Activated B cell treated with CpG ODN at 0.5 μM for 24 hours (primary cell): ENCODE measurements at regions not wholly inside any gene's neighbourhood (a gene's known extent, or its start where the extent isn't known, plus 50 kb on each side); places are given as distances from the start of the nearest gene placed in this dataset.

ENCODE experiments used
- ATAC-seq: fragments of 200-7000 bp; cut with Tn5 transposase; one replicate; pipeline ENCODE4 v1.10.0; 2021; ENCODE audit warnings: low read depth, mild to moderate bottlenecking, moderate library complexity
- CTCF ChIA-PET: fragments of 350-600 bp; sonication (Branson Sonifier 250); formaldehyde crosslinking; loops from one replicate; lab custom pipeline; 2021; ENCODE audit warnings: antibody characterized with exemption; lab: Charles Lee
- POLR2A ChIA-PET: fragments of 350-600 bp; sonication (Branson Sonifier 250); formaldehyde crosslinking; loops from one replicate; lab custom pipeline; 2021; ENCODE audit warnings: antibody characterized with exemption; lab: Charles Lee
- DNase-seq: peaks from one replicate; pipeline ENCODE4 v3.0.0; 2022
- H3K27ac Mint-ChIP-seq: one replicate; pipeline ENCODE4 v1.8.0; 2020; ENCODE audit warnings: mixed read lengths
- H3K27me3 Mint-ChIP-seq: one replicate; pipeline ENCODE4 v1.8.0; 2021; ENCODE audit warnings: mixed read lengths
- H3K36me3 Mint-ChIP-seq: one replicate; pipeline ENCODE4 v1.8.0; 2021; ENCODE audit warnings: low read depth, mixed read lengths
- H3K4me1 Mint-ChIP-seq: one replicate; pipeline ENCODE4 v1.8.0; 2021; ENCODE audit warnings: mixed read lengths
- H3K4me3 Mint-ChIP-seq: one replicate; pipeline ENCODE4 v1.8.0; 2020; ENCODE audit warnings: mild to moderate bottlenecking, mixed read lengths
- H3K9me3 Mint-ChIP-seq: one replicate; pipeline ENCODE4 v1.8.0; 2020; ENCODE audit warnings: mixed read lengths
- intact Hi-C: fragments of 100-400 bp; cut with micrococcal nuclease; formaldehyde crosslinking; loops from one replicate; pipeline ENCODE4 v1.15.1; 2024
- TF ChIP-seq, protein P1 (sequence below): fragments of 200-600 bp; IDR thresholded peaks from one replicate; pipeline ENCODE4 v1.8.0; 2022; ENCODE audit warnings: antibody characterized with exemption, mild to moderate bottlenecking

DNA sequence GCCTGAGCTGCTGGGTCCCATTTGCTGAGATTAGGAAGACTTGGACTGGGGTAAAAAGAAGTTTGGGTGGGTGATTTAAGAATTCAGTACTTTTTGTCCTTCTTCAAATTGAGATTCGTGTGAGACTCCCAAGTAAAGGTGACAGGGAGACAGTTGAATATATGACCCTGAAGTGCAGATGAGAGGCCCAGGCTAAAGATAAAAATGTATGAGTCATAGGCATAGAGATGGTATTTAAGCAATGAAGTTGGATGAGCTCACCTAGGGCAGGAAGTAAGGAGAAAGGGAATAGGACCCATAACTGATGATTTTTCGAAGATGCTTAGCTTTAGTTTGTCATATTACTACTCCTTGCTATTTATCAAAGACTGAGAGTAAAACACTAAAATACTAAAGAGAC, 255.9 kb upstream of the ADRA1B start:
- DNase-seq (no peak), ATAC-seq (no peak)
- no peaks in the 10 kb centered on the region for H3K9me3 Mint-ChIP-seq
- intact Hi-C loops, result no loop called here
- TF ChIP-seq, protein P1, sequence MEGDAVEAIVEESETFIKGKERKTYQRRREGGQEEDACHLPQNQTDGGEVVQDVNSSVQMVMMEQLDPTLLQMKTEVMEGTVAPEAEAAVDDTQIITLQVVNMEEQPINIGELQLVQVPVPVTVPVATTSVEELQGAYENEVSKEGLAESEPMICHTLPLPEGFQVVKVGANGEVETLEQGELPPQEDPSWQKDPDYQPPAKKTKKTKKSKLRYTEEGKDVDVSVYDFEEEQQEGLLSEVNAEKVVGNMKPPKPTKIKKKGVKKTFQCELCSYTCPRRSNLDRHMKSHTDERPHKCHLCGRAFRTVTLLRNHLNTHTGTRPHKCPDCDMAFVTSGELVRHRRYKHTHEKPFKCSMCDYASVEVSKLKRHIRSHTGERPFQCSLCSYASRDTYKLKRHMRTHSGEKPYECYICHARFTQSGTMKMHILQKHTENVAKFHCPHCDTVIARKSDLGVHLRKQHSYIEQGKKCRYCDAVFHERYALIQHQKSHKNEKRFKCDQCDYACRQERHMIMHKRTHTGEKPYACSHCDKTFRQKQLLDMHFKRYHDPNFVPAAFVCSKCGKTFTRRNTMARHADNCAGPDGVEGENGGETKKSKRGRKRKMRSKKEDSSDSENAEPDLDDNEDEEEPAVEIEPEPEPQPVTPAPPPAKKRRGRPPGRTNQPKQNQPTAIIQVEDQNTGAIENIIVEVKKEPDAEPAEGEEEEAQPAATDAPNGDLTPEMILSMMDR, result no peak
- ChIA-PET POLR2A (no interaction called here), CTCF (no interaction called here)
- no peaks in the 10 kb centered on the region for H3K27me3 Mint-ChIP-seq
- H3K36me3 Mint-ChIP-seq, result no peaks in the 10 kb centered on the region
- no peaks in the 10 kb centered on the region for H3K4me1 Mint-ChIP-seq
- no peak overlapping the region for H3K4me3 Mint-ChIP-seq
- no peak overlapping the region for H3K27ac Mint-ChIP-seq

GRCh38 chr5:159663986-159664385, 252.3 kb upstream of the ADRA1B start:
- ATAC-seq, result no peak
- ChIA-PET POLR2A (no interaction called here), CTCF (no interaction called here)
- no peak for DNase-seq
- H3K27ac Mint-ChIP-seq, result no peak overlapping the region
- TF ChIP-seq, protein P1, result no peak
- no peaks in the 10 kb centered on the region for H3K9me3 Mint-ChIP-seq
- intact Hi-C loops, result no loop called here
- H3K36me3 Mint-ChIP-seq, result no peaks in the 10 kb centered on the region
- H3K27me3 Mint-ChIP-seq, result no peaks in the 10 kb centered on the region
- no peaks in the 10 kb centered on the region for H3K4me1 Mint-ChIP-seq
- H3K4me3 Mint-ChIP-seq, result no peak overlapping the region

- Mint-ChIP-seq H3K27ac (no peak overlapping the region), H3K9me3 (peaks cover 5% of the 10 kb centered on the region), H3K4me1 (no peaks in the 10 kb centered on the region), H3K36me3 (no peaks in the 10 kb centered on the region), H3K4me3 (no peak overlapping the region), H3K27me3 (no peaks in the 10 kb centered on the region)
- ChIA-PET CTCF (no interaction called here), POLR2A (no interaction called here)
- no peak for DNase-seq
- no peak for ATAC-seq
- intact Hi-C loops, result no loop called here
- TF ChIP-seq, protein P1, result no peak
These were observed 249.0 kb upstream of the ADRA1B start for GRCh38 chr5:159667286-159667685.

DNA sequence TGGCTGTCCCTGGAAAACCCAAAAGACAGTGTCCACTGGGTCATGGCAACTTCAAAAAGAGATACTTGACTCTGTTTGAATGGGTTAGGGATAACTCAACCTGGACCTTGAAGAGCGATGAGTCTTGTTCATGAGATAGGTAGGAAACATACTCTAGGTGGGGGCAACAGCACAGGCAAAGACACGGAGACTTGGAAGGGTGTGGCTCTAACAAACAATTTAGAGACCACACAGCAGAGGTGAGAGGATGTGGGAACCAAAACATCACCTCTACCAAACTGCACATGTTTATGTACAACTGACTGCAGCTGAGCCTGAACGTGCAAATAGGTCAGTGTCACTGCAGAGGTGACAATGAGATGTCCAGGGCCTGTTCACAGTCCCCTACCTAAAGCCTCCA, 247.7 kb upstream of the ADRA1B start:
- Mint-ChIP-seq H3K4me3 (no peak overlapping the region), H3K27me3 (no peaks in the 10 kb centered on the region), H3K36me3 (no peaks in the 10 kb centered on the region), H3K9me3 (peaks cover 6% of the 10 kb centered on the region), H3K4me1 (no peaks in the 10 kb centered on the region), H3K27ac (no peak overlapping the region)
- no peak for DNase-seq
- intact Hi-C loops, result no loop called here
- ATAC-seq, result no peak
- CTCF ChIA-PET, result no interaction called here
- POLR2A ChIA-PET, result no interaction called here
- TF ChIP-seq, protein P1, result no peak

- ChIA-PET POLR2A (no interaction called here), CTCF (no interaction called here)
- H3K9me3 Mint-ChIP-seq, result peaks cover 7% of the 10 kb centered on the region
- no peak for DNase-seq
- no peaks in the 10 kb centered on the region for H3K36me3 Mint-ChIP-seq
- H3K4me1 Mint-ChIP-seq, result no peaks in the 10 kb centered on the region
- ATAC-seq, result no peak
- TF ChIP-seq, protein P1, result no peak
- no peak overlapping the region for H3K27ac Mint-ChIP-seq
- H3K4me3 Mint-ChIP-seq, result no peak overlapping the region
- H3K27me3 Mint-ChIP-seq, result no peaks in the 10 kb centered on the region
- intact Hi-C loops, result no loop called here
These were observed 246.7 kb upstream of the ADRA1B start for GRCh38 chr5:159669559-159669958.
